IPS-18a (cell line): ENCODE measurements at regions not wholly inside any gene's neighbourhood (a gene's known extent, or its start where the extent isn't known, plus 50 kb on each side); places are given as distances from the start of the nearest gene placed in this dataset.

Experiments used
- H3K27ac ChIP-seq: one replicate; pipeline ENCODE4 v1.5.1; 2013; ENCODE audit warnings: low read length
- H3K27me3 ChIP-seq: one replicate; pipeline ENCODE4 v1.6.1; 2013; ENCODE audit warnings: mild to moderate bottlenecking, low read length; ENCODE audit not compliant: control insufficient read depth, insufficient read depth
- H3K36me3 ChIP-seq: one replicate; pipeline ENCODE4 v1.6.1; 2013; ENCODE audit warnings: low read depth, low read length; ENCODE audit not compliant: control insufficient read depth
- H3K4me1 ChIP-seq: one replicate; pipeline ENCODE4 v1.6.1; 2013; ENCODE audit warnings: low read depth, low read length; ENCODE audit not compliant: control insufficient read depth
- H3K4me3 ChIP-seq: one replicate; pipeline ENCODE4 v1.5.1; 2013; ENCODE audit warnings: low read length
- H3K9ac ChIP-seq: one replicate; pipeline ENCODE4 v1.6.1; 2013; ENCODE audit warnings: mild to moderate bottlenecking, low read length, moderate library complexity
- H3K9me3 ChIP-seq: one replicate; pipeline ENCODE4 v1.6.1; 2013; ENCODE audit warnings: low read depth, low read length; ENCODE audit not compliant: control insufficient read depth

DNA sequence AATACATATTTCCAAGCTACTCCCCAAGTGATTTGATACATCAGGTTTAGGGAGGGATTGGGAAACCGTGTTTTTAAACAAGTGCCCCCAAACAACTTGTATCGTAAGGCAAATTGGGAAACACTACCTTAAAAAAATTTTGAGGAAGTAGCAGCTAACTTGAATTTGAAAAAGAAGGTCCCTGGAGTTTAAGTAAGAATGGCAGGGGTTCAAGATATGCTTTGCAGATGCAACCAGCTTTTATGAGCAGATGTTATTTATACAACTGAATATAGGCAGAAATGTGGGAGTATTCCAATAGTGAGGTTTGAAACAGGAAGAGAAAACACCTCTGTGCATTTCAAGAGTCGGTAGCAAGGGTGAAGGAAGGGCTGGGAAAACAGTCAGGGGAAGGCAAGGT is 139.6 kb downstream of the IL20RB start:
- Histone ChIP-seq H3K9ac (no peak overlapping the region), H3K4me1 (no peaks in the 10 kb centered on the region), H3K4me3 (no peak overlapping the region), H3K9me3 (no peaks in the 10 kb centered on the region), H3K27ac (no peak overlapping the region), H3K36me3 (no peaks in the 10 kb centered on the region), H3K27me3 (no peaks in the 10 kb centered on the region)

DNA sequence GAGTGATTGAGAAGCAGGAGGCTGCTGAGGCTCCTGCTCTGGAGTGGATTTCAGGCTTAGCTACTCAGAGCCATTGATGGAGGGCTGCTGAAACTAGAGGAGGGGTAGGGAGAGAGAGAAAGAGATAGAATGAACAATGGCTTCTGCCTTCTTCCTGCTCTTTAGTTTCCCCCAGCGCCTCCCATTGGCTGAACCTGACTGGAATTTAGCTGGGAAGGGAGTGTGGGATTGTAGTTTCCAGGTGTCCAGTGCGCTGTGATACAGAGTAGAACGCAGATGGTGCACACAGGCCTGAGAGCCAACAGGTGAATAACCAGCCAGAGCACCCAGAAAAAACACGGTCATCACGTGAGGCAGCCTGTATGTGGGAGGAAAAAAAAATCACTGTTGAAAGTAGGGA is 140.1 kb downstream of the IL20RB start:
- H3K27ac ChIP-seq = no peak overlapping the region
- no peaks in the 10 kb centered on the region for H3K9me3 ChIP-seq
- no peaks in the 10 kb centered on the region for H3K4me1 ChIP-seq

DNA sequence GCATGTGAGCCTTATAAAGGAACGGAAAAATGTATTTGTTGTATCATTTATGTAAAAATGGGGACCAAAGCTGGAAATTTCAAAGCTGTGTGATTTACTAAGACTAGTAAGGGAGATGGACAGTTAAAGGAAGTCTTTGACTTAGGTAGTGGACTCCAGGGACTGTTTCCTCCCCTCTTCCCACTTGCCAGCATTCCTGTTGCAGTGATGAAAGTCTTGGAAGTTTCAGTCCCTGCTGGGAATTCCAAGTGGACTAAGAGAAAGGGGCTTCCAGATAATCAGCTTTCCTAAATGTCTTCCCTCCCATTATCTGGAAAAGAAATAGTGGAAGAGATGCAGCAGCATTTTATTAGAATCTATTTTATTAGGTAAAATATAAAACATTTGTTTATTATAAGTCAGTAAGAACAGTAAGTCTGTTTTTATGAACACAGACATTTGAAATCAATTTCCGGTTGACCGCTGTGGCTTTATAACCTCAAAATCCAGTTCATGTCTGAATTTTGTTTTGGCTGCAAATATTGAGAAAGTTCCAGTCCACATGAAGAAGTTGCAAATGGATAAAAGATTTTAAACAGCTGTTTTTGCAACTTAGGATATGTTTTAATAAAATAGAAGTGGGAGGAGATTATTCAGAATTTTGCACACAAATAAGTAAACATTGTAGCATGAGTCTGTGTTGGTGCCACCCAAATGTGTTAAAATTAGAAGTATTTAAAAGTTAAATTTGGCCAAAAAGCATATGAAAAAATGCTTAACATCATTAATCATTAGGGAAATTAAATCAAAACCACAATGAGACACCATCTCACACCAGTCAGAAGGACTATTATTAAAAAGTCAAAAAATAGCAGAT is 141.8 kb downstream of the IL20RB start:
- Histone ChIP-seq H3K4me3 (no peak overlapping the region), H3K27me3 (no peaks in the 10 kb centered on the region), H3K36me3 (no peaks in the 10 kb centered on the region), H3K27ac (no peak overlapping the region), H3K4me1 (no peaks in the 10 kb centered on the region), H3K9ac (no peak overlapping the region), H3K9me3 (no peaks in the 10 kb centered on the region)

More for the DNA sequence above, 140.1 kb downstream of the IL20RB start:
- Histone ChIP-seq H3K9ac (no peak overlapping the region), H3K27me3 (no peaks in the 10 kb centered on the region), H3K4me3 (no peak overlapping the region), H3K36me3 (no peaks in the 10 kb centered on the region)

DNA sequence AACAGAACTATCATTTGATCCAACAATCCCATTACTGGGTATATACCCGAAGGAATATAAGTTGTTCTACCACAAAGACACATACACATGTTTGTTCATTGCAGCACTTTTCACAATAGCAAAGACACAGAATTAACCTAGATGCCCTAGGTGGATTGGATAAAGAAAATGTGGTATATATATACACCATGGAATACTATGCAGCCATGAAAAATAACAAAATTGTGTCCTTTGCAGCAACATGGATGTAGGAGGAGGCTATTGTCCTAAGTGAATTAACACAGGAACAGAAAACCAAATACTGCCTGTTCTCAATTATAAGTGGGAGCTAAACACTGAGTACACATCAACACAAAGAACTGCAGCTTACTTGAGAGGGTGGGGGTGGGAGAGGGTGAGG is 142.5 kb downstream of the IL20RB start:
- H3K36me3 ChIP-seq = no peaks in the 10 kb centered on the region
- H3K4me1 ChIP-seq = peaks cover 6% of the 10 kb centered on the region
- no peak overlapping the region for H3K4me3 ChIP-seq
- no peak overlapping the region for H3K9ac ChIP-seq
- no peaks in the 10 kb centered on the region for H3K9me3 ChIP-seq
- H3K27me3 ChIP-seq = no peaks in the 10 kb centered on the region
- no peak overlapping the region for H3K27ac ChIP-seq

DNA sequence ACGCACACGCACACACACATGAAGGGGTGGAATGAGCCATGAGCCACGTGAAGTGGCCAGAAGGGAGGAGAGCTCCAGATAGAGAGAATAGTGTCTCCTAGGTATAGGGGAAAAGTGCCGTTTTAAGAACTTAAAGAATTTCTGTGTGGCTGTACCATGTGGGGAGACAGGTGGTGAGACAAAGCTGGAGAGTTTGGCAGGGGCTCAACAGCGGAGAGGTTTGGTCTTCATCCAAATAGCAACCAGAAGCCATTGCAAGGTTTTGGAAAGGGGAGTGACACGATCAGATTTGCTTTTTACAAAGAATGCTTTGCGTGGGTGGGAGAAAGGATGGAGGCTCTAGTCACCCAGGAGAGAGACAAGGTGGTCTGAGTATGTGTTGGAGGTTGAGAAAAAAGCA is 146.0 kb downstream of the IL20RB start:
- Histone ChIP-seq H3K9me3 (no peaks in the 10 kb centered on the region), H3K4me3 (no peak overlapping the region), H3K27me3 (no peaks in the 10 kb centered on the region), H3K4me1 (peaks cover 28% of the 10 kb centered on the region), H3K27ac (no peak overlapping the region), H3K36me3 (no peaks in the 10 kb centered on the region), H3K9ac (no peak overlapping the region)

DNA sequence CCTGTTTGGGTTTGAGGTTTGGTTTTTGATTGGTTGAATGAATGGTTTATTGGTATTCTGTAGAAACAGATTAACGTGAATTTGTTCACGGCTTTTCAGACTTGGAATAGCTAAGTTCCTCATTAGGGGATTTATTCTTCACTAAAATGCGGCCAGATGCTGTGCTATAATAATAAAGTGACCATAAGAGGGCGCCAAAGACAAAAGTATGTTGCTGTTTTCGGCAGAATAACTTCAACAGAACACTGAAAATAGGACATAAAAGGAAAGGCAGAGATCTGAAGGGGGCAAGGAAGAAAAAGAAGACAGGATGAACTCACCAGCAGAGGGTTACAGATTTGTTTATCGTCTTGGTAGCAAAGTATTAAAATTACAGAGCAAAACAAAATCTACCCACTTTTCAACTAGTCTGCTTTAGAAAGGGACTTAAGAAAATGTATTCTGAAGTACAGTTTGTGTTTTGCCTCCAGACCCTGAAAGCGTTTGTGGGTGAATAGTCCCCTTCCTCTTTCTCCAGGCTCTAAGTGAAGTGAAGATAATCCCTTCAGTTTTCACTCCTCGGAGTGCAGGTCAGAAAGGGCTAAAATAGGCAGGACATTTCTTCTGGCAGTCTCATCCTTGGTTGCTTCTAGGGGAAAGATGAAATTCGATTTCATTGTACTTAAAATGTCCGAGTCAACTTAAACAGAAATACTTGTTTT is 147.6 kb downstream of the IL20RB start:
- peak overlapping the region; percentile 55 for H3K4me3 ChIP-seq
- no peaks in the 10 kb centered on the region for H3K27me3 ChIP-seq
- H3K27ac ChIP-seq = peak overlapping the region; percentile 43
- no peaks in the 10 kb centered on the region for H3K9me3 ChIP-seq
- H3K36me3 ChIP-seq = no peaks in the 10 kb centered on the region
- peak overlapping the region; percentile 21 for H3K9ac ChIP-seq
- H3K4me1 ChIP-seq = peaks cover 37% of the 10 kb centered on the region

DNA sequence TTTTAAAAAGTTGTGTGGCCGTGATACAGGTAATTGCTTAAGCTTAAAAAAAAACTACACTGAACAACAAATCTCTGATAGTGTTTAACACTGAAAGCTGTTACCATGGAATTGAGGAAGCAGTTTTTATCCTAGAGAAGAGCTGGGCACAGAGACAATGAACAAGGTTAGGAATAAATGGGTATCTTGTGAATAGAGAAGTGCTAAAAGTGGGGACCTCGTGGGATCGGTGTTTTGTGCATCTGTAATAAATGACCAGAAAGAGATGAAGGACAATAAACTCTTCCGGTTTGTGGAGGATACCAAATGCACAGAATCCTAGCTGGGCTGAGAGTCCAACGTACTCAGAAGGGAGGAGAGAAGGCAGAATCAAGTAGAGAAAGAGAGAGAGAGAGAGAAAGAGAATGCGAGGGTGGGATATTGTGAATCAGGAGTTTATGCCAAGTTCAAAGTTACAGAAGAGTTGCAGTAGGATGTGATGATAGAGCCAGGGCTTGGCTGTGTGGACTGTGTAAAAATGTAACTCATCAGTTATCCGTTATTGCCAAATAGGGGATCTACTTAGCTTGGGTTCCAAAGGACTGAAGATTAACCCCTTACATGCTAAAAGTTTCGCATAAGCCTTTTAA is 148.9 kb downstream of the IL20RB start:
- Histone ChIP-seq H3K9me3 (no peaks in the 10 kb centered on the region), H3K4me3 (no peak overlapping the region)

DNA sequence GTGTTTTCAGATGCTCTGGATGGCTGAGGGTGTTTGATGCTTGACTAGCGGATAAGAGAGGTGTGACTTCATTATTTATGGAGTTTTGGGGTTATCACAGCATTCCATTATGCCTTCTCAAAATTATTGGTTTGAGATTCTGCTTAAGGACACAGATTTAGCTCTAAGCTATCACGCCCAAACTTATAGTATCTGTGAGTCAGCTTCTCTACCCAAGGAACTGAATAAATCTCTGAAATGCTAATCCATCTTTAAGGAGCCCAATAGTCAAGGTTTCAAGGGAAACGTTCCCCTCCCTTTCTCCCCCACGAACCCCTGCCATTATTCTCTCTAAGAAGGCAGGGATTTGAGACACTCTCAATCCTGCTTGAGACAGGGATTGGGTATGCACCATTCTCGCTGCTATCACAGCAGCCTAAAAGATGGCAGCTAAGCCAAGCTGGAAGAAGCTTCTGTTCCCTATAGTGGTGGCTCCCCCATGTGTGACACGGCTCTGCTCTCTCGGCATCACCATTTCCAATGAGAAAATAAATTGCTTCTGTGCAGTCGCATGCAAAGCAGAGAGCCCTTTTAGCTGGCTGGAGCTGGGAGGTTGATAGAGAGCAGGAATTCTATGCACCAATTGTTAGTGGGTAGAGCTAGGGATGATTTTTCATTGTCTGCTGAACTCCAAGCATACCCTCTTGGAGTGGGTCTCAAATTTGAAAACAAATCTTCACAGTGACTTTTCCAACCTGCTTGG is 151.1 kb downstream of the IL20RB start:
- no peaks in the 10 kb centered on the region for H3K27me3 ChIP-seq
- H3K9ac ChIP-seq = no peak overlapping the region
- H3K9me3 ChIP-seq = no peaks in the 10 kb centered on the region
- H3K4me3 ChIP-seq = no peak overlapping the region
- peaks cover 37% of the 10 kb centered on the region for H3K4me1 ChIP-seq
- H3K27ac ChIP-seq = no peak overlapping the region
- H3K36me3 ChIP-seq = no peaks in the 10 kb centered on the region

More for the DNA sequence above, 148.9 kb downstream of the IL20RB start:
- H3K36me3 ChIP-seq = no peaks in the 10 kb centered on the region
- H3K4me1 ChIP-seq = peaks cover 37% of the 10 kb centered on the region
- no peak overlapping the region for H3K27ac ChIP-seq
- H3K27me3 ChIP-seq = no peaks in the 10 kb centered on the region
- no peak overlapping the region for H3K9ac ChIP-seq

DNA sequence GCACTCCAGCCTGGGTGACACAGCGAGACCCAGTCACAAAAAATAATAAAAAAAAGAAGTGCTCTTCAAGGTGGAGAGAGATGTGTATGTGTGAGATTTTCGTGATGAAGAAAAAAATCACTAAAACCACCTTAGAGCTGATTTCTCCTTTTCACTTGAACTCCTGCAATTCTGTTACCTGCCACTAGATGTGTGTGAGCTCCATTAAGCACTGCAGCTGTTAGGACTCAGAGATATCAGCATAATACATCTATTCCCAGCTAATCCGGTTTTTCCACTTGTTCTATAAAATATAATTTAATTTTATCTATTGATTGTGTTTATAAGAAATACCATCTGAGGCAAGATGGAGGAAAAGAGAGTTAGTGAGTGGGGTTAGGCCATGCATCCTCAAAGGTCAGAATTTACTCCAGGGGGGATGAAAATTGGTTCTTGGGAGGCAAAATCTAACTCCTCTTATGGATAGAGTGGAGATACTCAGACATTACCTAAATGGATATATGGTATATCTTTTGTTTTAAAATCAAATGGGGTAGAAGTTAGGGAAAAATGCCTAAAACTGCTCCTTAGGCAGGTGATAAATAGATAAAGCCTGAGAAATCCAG is 152.7 kb downstream of the IL20RB start:
- Histone ChIP-seq H3K27ac (no peak overlapping the region), H3K27me3 (no peaks in the 10 kb centered on the region), H3K36me3 (no peaks in the 10 kb centered on the region), H3K4me1 (peaks cover 29% of the 10 kb centered on the region), H3K9ac (no peak overlapping the region), H3K9me3 (no peaks in the 10 kb centered on the region), H3K4me3 (no peak overlapping the region)

DNA sequence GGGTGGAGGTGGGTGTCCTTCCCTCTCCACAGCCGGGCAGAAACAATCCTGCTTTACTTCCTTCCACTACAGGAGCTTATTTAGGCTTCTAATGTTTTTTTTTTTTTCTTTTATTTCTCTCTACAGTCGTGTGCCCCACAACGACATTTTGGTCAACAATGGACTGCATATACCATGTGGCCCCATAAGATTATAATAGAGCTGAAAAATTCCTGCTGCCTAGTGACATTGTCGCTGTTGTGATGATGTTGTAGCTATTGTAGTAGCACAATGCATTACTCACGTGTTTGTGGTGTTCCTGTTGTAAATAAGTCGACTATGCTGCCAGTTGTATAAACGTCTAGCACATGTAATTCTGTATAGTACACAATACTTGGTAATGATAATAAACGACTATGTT is 153.7 kb downstream of the IL20RB start:
- Histone ChIP-seq H3K9me3 (no peaks in the 10 kb centered on the region), H3K9ac (no peak overlapping the region), H3K27ac (no peak overlapping the region), H3K27me3 (no peaks in the 10 kb centered on the region), H3K4me1 (peaks cover 27% of the 10 kb centered on the region), H3K36me3 (no peaks in the 10 kb centered on the region), H3K4me3 (no peak overlapping the region)

DNA sequence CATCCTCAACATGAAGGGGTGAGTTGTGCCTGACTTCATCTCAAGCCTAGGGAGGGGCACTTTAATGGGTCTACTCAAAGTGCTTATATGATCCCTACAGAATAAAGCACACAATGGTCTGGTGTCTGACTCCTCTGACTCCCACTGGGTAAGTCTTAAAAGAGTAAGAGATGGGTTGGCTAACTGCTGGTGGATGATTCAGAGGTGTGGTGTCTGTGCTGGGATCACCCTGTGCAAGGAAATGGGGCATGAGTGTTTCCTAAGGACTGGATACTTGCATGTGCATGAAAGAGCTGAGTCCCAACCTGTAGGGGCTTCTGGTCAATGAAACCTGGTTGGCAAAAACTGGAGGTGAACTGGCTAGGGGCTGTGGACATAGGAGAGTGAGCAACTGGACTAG is 158.8 kb downstream of the IL20RB start:
- no peak overlapping the region for H3K4me3 ChIP-seq
- no peak overlapping the region for H3K27ac ChIP-seq
- H3K9ac ChIP-seq = no peak overlapping the region
- peaks cover 11% of the 10 kb centered on the region for H3K4me1 ChIP-seq
- H3K36me3 ChIP-seq = no peaks in the 10 kb centered on the region
- no peaks in the 10 kb centered on the region for H3K9me3 ChIP-seq
- H3K27me3 ChIP-seq = no peaks in the 10 kb centered on the region
